M059J (cell line): ENCODE measurements at regions not wholly inside any gene's neighbourhood (a gene's known extent, or its start where the extent isn't known, plus 50 kb on each side); places are given as distances from the start of the nearest gene placed in this dataset.

ENCODE experiments used
- DNase-seq: peaks from one replicate; pipeline ENCODE4 v3.0.0-alpha.2; 2012; ENCODE audit warnings: low read depth

- DNase-seq, result peak; percentile 17
Observed at GRCh38 chr4:164402554-164402953, 351.4 kb upstream of the SMIM31 start.

- no peak for DNase-seq
Observed at GRCh38 chr4:164405774-164406173, 348.2 kb upstream of the SMIM31 start.

GRCh38 chr4:164408831-164409230, 345.1 kb upstream of the SMIM31 start:
- DNase-seq, result no peak

- no peak for DNase-seq
Observed at GRCh38 chr4:164410401-164410800, 343.5 kb upstream of the SMIM31 start.

GRCh38 chr4:164412246-164412645, 341.7 kb upstream of the SMIM31 start:
- no peak for DNase-seq

GRCh38 chr4:164413743-164414142, 340.2 kb upstream of the SMIM31 start:
- no peak for DNase-seq

DNA sequence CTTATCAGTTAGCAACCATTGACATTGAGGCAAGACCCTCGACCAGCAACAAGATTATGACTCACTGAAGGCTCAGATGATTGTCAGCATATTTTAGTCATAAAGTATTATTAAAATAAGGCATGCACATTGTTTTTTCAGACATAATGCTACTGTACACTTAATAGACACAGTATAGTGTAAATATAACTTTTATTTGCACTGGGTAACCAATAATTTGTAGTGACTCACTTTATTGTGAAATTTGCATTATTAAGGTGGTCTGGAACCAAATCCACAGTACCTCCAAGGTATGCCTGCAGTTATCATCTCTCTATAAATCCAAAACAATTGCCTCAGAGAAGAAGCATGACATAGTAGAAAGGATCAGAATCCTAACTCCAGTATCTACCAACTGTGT, 330.1 kb upstream of the SMIM31 start:
- DNase-seq, result no peak

DNA sequence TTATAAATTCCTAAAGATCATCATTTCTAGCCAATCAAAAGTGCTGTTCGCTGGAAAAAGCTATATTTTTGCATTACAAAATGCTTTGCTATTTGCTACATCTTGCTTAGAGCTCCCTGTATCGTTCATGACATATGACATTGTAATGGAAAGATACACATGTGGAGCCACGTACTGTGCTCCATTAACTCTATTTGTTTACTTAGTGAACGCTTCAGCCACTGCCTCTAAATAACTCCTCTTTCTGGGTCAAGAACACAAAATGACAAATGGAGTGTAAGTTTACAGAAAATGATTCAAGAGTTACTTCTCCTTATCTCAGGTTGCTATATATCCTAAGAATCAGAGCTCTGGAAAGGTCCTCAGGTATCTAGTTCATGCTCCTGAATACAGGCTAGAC, 329.1 kb upstream of the SMIM31 start:
- DNase-seq, result no peak

- no peak for DNase-seq
Observed at GRCh38 chr4:164428561-164428960, 325.4 kb upstream of the SMIM31 start.

DNA sequence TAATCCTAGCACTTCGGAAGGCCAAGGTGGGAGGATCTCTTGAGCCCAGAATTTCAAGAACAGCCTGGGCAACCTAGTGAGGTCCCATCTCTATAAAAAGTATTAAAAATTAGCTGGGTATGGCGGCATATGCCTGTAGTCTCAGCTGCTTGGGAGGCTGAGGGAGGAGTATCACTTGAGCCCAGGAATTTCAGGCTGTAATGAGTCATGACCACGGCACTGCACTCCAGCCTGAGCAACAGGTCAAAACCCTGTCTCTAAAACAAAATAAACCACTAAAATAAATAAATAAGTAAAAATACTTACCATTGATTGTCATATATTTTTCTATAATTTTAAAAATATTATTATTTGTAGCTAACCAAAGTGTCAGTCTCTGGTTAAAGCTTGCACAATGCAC, 315.6 kb upstream of the SMIM31 start:
- peak; percentile 70 for DNase-seq

DNA sequence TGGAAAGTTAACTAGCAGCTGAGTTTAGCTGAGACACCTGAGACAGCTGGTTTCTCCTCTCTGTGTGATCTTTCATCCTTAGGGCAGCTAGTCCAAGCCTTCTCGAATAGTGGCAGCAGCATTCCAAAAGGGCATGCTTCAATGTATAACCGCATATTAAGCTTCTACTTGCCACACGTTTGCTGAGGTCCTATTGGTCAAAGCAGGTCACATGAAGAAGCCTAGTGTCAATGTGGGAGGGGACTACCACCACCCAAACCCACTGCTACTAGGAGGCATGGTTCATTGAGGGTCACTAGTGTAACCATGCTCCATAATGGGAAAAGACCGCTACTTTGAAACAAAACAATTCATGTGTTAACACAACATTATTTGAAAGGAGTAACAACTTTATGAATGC, 314.9 kb upstream of the SMIM31 start:
- no peak for DNase-seq

- DNase-seq, result peak; percentile 79
Observed at GRCh38 chr4:164440199-164440598, 313.7 kb upstream of the SMIM31 start.

DNA sequence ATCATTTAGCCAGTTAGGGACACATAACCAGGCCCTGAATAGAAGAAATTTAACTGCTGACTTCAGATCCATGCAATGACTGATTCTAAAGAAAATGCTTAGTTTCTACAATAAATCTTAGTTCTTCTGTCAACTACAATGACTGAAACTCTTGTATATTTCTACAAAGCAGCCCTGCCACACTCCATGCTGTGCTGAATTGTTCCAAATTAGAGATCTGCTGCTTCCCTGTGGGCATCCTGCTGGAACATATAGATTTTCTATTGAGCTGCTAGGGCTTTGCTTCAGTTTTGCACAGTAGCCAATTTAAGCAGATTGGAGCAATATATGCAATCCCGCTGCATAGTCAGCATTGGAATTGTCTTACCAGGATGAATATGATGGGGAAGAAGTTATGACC, 312.8 kb upstream of the SMIM31 start:
- no peak for DNase-seq

DNA sequence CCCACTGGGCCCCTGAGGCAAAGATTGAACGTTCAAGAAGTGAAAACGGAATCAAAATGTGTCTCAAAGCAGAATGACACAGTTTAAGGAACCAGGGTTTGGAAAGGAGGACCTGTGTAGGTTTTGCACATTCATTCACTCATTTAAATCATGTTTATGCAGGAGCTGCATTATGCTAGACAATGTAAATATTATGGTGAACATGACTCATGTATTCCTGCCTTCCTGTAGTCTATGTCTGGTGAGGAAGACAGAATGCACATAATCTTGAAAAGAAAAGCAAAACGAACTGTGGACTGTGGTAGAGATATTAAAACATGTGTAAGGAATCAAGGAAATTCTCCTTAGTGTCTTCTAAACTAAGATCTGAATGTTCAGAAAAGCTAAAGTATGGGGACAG, 311.8 kb upstream of the SMIM31 start:
- DNase-seq, result no peak

DNA sequence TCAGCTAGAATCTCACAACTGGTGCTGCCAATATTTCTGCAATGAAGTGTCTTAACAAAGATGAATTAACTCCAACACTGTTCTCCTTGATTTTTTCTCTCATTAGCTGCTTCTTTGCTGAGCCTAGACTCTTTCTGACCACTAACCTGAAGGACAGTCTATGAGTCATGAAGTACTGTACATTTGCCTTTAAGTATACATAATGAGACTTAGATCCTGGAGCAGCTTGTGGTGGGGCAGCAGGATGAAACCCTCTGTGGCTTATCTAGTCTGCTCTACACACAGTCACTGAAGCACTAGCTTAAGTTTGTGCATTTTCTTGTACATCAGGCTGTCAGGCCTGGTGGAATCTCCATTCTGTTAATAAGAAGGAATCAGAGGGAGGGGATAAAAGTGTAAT, 307.4 kb upstream of the SMIM31 start:
- peak; percentile 31 for DNase-seq

GRCh38 chr4:164461901-164462300, 292.0 kb upstream of the SMIM31 start:
- DNase-seq, result no peak

GRCh38 chr4:164462471-164462870, 291.5 kb upstream of the SMIM31 start:
- no peak for DNase-seq

DNA sequence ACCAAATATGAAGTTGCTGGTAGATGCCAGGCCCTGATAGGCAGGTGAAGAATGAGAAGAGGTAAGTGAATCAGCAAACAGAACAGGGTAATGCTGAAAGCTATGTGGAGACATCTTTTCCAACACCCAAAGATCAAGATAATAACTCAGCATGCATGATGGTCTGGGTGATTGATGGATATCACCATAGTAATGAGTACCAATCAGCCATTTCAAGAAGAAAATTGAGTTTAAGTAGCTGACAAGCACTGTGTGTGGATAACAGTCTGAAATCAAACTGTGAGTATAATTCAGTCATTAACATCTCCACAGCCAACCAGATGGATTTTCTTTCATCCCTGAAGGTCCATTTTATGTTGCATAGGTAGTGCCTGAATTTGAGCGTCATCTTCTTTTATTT, 289.6 kb upstream of the SMIM31 start:
- DNase-seq, result no peak

- DNase-seq, result no peak
Observed at GRCh38 chr4:164467493-164467892, 286.4 kb upstream of the SMIM31 start.

DNA sequence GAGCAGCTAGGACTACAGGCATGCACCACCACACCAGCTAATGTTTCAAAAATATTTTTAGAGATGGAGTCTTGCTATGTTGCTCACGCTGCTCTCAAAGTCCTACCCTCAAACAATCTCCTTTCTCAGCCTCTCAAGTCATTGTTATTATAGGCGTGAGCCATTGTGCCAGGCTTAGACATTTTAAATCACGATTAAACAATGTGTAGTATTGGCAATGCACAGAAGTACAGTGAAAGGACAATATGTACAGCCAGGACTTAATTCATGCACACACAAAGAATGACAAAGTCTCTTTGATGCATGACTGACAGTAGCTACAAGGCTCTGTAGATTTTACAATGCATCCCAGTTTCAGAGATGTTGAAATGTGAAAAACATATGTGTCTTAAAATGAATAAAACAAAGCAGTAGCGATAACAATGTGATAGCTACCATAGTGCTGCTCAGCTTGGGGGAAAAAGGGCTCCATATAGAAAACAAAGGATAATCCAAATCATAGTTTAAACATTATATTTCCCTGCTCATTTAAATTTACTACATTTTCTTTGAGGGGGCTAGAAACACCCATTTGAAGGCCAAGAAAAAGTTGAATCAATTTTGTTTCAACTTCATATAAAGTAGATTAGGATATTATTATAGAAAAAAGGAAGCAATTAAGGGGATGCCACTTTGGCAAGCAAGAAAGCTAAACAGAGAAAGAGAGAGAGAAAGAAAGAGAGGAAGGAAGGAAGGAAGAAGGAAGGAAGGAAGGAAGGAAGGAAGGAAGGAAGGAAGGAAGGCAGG, 272.4 kb upstream of the SMIM31 start:
- no peak for DNase-seq

DNA sequence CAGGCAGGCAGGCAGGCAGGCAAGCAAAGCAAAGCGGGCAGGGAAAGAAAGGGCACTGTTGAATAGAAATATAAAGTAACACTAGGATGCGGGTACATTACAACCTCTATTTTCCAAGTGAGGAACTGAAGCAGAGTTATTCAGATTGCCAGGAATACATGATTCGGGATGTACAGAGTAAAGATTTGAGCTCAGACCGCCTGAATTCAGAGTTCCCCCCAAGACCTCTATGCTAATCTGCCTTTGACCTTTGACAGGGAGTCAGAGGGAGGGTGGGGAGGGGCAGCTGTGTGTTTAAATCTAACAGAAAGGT, 271.9 kb upstream of the SMIM31 start:
- DNase-seq, result no peak

DNA sequence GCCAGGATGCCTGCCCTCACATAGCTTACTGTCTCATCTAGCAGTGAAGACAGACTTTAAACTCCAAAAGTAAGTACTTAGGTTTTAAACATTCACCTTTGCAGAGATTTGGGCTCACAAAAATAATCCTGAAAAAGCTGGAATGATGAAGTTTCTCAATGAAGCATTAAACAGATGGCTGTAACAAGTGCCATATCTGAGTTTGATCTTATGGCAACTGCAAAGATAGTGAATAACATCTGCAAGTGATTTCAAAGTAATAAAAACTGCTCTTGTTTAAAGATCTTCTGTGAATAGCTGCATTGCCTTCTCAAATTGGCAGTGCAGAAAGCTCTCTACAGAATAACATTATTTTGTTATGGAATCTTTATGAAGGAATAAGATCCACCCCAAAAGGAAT, 271.2 kb upstream of the SMIM31 start:
- DNase-seq, result no peak

DNA sequence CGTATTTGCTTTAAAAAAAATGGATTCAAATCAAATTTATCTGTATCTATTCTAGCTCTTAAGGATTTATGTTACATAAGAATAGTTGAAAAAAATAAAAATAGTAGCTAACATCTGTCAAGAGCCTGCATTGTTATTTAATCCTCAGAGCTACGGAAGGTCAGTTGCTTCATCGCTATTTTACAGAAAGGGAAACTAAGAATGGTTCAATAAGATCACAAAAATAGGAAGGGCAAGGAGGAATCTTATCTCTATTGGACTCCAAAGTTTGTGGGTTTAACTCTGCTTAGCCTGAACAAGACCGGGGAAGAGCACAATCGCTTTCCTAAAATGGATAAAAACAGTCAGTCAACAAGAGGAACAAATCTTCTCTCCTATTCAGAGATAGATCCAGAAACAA, 270.2 kb upstream of the SMIM31 start:
- no peak for DNase-seq

- no peak for DNase-seq
Observed at GRCh38 chr4:164484551-164484950, 269.4 kb upstream of the SMIM31 start.
